ENCODE measurements at regions not wholly inside any gene's neighbourhood (a gene's known extent, or its start where the extent isn't known, plus 50 kb on each side); places are given as distances from the start of the nearest gene placed in this dataset.

DNA sequence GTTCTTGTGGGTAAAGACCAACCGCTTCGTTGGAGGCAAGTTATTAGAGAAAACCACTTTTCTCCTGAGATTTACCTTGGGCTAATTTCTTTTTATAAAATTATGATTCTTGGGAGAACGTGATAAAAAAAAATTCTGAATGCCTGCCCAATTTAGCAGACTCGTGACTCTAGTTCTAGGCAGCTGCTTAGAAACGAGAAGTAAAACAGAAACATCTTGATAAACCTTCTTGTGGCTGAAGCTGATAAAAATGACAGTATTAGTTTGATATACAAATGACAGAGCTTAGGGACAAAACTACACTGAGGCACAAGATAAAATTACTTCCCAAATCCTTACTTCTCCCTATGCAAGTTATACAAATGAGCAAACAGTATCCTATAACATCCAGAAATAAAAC lies 458.9 kb upstream of the TEX13C start:
- Histone ChIP-seq H4K8ac (replicated peaks; ENCODE audit: insufficient read length, low read depth, low read length) (no peak overlapping the region), H3K79me2 (ENCODE audit: insufficient read depth, low read length) (no peaks in the 10 kb centered on the region), H3K14ac (ENCODE audit: insufficient read depth, low read length) (no peak overlapping the region), H4K5ac (ENCODE audit: insufficient read length, low read depth, low read length) (no peak overlapping the region), H4K20me1 (ENCODE audit: control insufficient read depth, insufficient read depth, insufficient read length) (no peaks in the 10 kb centered on the region), H2BK5ac (ENCODE audit: insufficient read length, low read length) (no peak overlapping the region), H3K56ac (ENCODE audit: insufficient read length, low read depth, low read length) (no peak overlapping the region), H3K27me3 (ENCODE audit: insufficient read depth, low read length) (no peaks in the 10 kb centered on the region), H2AFZ (ENCODE audit: low read length) (no peak overlapping the region), H3K27ac (ENCODE audit: insufficient read length, low read depth, low read length) (no peak overlapping the region), H3T11ph (ENCODE audit: low read length) (no peak overlapping the region), H2BK12ac (ENCODE audit: insufficient read length, low read depth, low read length) (no peak overlapping the region), H3K23ac (ENCODE audit: insufficient read length, low read depth, low read length) (no peak overlapping the region), H4K91ac (ENCODE audit: insufficient read length, low read depth, low read length) (no peak overlapping the region), H2AK5ac (ENCODE audit: insufficient read length, low read length) (no peak overlapping the region), H3K9ac (ENCODE audit: extremely low read depth, insufficient read length, low read length) (no peak overlapping the region), H2BK120ac (ENCODE audit: low read depth, low read length, poor library complexity, severe bottlenecking) (no peak overlapping the region), H2BK15ac (ENCODE audit: low read depth, low read length) (no peak overlapping the region), H3K9me3 (ENCODE audit: control insufficient read depth, low read depth, low read length) (no peaks in the 10 kb centered on the region), H3K4me2 (ENCODE audit: insufficient read depth, insufficient read length, low read length) (no peak overlapping the region), H3K79me1 (ENCODE audit: insufficient read depth, low read depth, low read length, poor library complexity, severe bottlenecking) (no peaks in the 10 kb centered on the region), H3K4me1 (ENCODE audit: insufficient read depth, low read length) (no peaks in the 10 kb centered on the region), H3K4ac (ENCODE audit: low read depth, low read length) (no peak overlapping the region), H3K18ac (ENCODE audit: insufficient read length, low read depth, low read length) (no peak overlapping the region), H2BK20ac (ENCODE audit: low read depth, low read length, poor library complexity, severe bottlenecking) (no peak overlapping the region), H3K23me2 (ENCODE audit: insufficient read length, low read depth, low read length, poor library complexity, severe bottlenecking) (no peaks in the 10 kb centered on the region)
- WGBS (ENCODE audit: extremely low coverage, insufficient read length, low lambda C conversion rate): no CpG with 5 or more reads among the region's 5 CpGs
- peaks cover 0 to 9% of the 10 kb centered on the region in 2 experiments; a peak in 2 of 5 replicates for H3K9me3 Mint-ChIP-seq
- H3K36me3 Mint-ChIP-seq (ENCODE audit: insufficient read depth in 1 of 3, low read depth in 3 of 3): no peaks in the 10 kb centered on the region
- H3K27ac Mint-ChIP-seq: no peak overlapping the region
- H3K4me3 Mint-ChIP-seq: no peak overlapping the region
- DNase-seq: no peak
- H3K27me3 Mint-ChIP-seq (ENCODE audit: low read depth): no peaks in the 10 kb centered on the region
- TF ChIP-seq, protein P1, sequence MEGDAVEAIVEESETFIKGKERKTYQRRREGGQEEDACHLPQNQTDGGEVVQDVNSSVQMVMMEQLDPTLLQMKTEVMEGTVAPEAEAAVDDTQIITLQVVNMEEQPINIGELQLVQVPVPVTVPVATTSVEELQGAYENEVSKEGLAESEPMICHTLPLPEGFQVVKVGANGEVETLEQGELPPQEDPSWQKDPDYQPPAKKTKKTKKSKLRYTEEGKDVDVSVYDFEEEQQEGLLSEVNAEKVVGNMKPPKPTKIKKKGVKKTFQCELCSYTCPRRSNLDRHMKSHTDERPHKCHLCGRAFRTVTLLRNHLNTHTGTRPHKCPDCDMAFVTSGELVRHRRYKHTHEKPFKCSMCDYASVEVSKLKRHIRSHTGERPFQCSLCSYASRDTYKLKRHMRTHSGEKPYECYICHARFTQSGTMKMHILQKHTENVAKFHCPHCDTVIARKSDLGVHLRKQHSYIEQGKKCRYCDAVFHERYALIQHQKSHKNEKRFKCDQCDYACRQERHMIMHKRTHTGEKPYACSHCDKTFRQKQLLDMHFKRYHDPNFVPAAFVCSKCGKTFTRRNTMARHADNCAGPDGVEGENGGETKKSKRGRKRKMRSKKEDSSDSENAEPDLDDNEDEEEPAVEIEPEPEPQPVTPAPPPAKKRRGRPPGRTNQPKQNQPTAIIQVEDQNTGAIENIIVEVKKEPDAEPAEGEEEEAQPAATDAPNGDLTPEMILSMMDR (conservative IDR thresholded peaks at IDR 0.05): no peak
- H3K4me1 Mint-ChIP-seq: no peaks in the 10 kb centered on the region
